MM.1S (cell line): ENCODE measurements at regions not wholly inside any gene's neighbourhood (a gene's known extent, or its start where the extent isn't known, plus 50 kb on each side); places are given as distances from the start of the nearest gene placed in this dataset.

ENCODE experiments used
- DNase-seq: peaks from one replicate; pipeline ENCODE4 v3.0.0-alpha.2; 2015
- H2AFZ ChIP-seq: fragments of 300-600 bp; sonication (generic); 2 replicates; pipeline ENCODE4 v1.6.0; 2016; ENCODE audit warnings: antibody characterized with exemption, low read length
- H3F3A ChIP-seq: fragments of 300-600 bp; sonication (generic); 2 replicates; pipeline ENCODE4 v1.6.1; 2016; ENCODE audit warnings: mild to moderate bottlenecking, antibody characterized with exemption, low read length, moderate library complexity, mixed read lengths; ENCODE audit not compliant: insufficient read depth
- H3K27ac ChIP-seq: fragments of 300-600 bp; sonication (generic); 2 replicates; pipeline ENCODE4 v1.5.1; 2016; ENCODE audit warnings: mild to moderate bottlenecking, low read length
- H3K27me3 ChIP-seq: fragments of 300-600 bp; sonication (generic); replicated peaks from 2 replicates; pipeline ENCODE4 v1.6.0; 2016; ENCODE audit warnings: low read length; ENCODE audit not compliant: insufficient read depth
- H3K36me3 ChIP-seq: fragments of 300-600 bp; sonication (generic); replicated peaks from 2 replicates; pipeline ENCODE4 v1.6.1; 2016; ENCODE audit warnings: mild to moderate bottlenecking, low read length, mixed read lengths; ENCODE audit not compliant: insufficient read depth
- H3K4me1 ChIP-seq: fragments of 300-600 bp; sonication (generic); 2 replicates; pipeline ENCODE4 v1.6.1; 2016; ENCODE audit warnings: low read length, mixed read lengths
- H3K4me2 ChIP-seq: fragments of 300-600 bp; sonication (generic); 2 replicates; pipeline ENCODE4 v1.6.0; 2016; ENCODE audit warnings: low read depth, low read length
- H3K4me3 ChIP-seq: fragments of 300-600 bp; sonication (generic); 2 replicates; pipeline ENCODE4 v1.5.1; 2016; ENCODE audit warnings: low read length, mixed read lengths
- H3K79me2 ChIP-seq: fragments of 300-600 bp; sonication (generic); 2 replicates; pipeline ENCODE4 v1.6.1; 2016; ENCODE audit warnings: mixed run types, low read length, mixed read lengths
- H3K9ac ChIP-seq: fragments of 300-600 bp; sonication (generic); 2 replicates; pipeline ENCODE4 v1.6.1; 2016; ENCODE audit warnings: low read length, mixed read lengths
- H3K9me2 ChIP-seq: fragments of 300-600 bp; sonication (generic); replicated peaks from 2 replicates; pipeline ENCODE4 v1.6.1; 2016; ENCODE audit warnings: mild to moderate bottlenecking, low read length, mixed read lengths; ENCODE audit not compliant: insufficient read depth
- H3K9me3 ChIP-seq: fragments of 300-600 bp; sonication (generic); replicated peaks from 2 replicates; pipeline ENCODE4 v1.6.1; 2016; ENCODE audit warnings: mild to moderate bottlenecking, low read length, mixed read lengths; ENCODE audit not compliant: insufficient read depth
- H4K20me1 ChIP-seq: fragments of 300-600 bp; sonication (generic); 2 replicates; pipeline ENCODE4 v1.6.1; 2016; ENCODE audit warnings: mild to moderate bottlenecking, low read length, moderate library complexity, mixed read lengths; ENCODE audit not compliant: insufficient read depth
- CTCF ChIP-seq: fragments of 300-600 bp; sonication (generic); IDR thresholded peaks from 2 replicates; pipeline ENCODE4 v1.5.1; 2016; ENCODE audit warnings: antibody characterized with exemption, low read length, mixed read lengths
- EZH2 ChIP-seq: fragments of 300-600 bp; sonication (generic); optimal IDR thresholded peaks from 2 replicates; pipeline ENCODE3; 2017; ENCODE audit warnings: low read depth, mild to moderate bottlenecking, antibody characterized with exemption, low read length, mixed read lengths
- EZH2phosphoT487 ChIP-seq: fragments of 300-600 bp; sonication (generic); IDR thresholded peaks from 2 replicates; pipeline ENCODE4 v1.6.1; 2018; ENCODE audit warnings: antibody characterized with exemption, low read length

- no peak overlapping the region for H2AFZ ChIP-seq
- H3F3A ChIP-seq = no peaks in the 10 kb centered on the region
- no peaks in the 10 kb centered on the region for H4K20me1 ChIP-seq
- no peak overlapping the region for H3K9ac ChIP-seq
- no peaks in the 10 kb centered on the region for H3K36me3 ChIP-seq
- no peak overlapping the region for H3K4me3 ChIP-seq
- H3K27me3 ChIP-seq = no peaks in the 10 kb centered on the region
- H3K9me2 ChIP-seq = no peaks in the 10 kb centered on the region
- no peaks in the 10 kb centered on the region for H3K9me3 ChIP-seq
- no peaks in the 10 kb centered on the region for H3K4me1 ChIP-seq
- no peak for TF ChIP-seq EZH2
- no peak for TF ChIP-seq EZH2phosphoT487
- H3K27ac ChIP-seq = no peak overlapping the region
- H3K4me2 ChIP-seq = no peak overlapping the region
- no peaks in the 10 kb centered on the region for H3K79me2 ChIP-seq
- DNase-seq = no peak
Measured at GRCh38 chr4:35835893-35836292, 408.4 kb downstream of the ARAP2 start.

GRCh38 chr4:35836596-35836995 is 407.7 kb downstream of the ARAP2 start:
- no peak overlapping the region for H3K4me2 ChIP-seq
- DNase-seq = no peak
- no peaks in the 10 kb centered on the region for H3K27me3 ChIP-seq
- H2AFZ ChIP-seq = no peak overlapping the region
- H4K20me1 ChIP-seq = no peaks in the 10 kb centered on the region
- no peaks in the 10 kb centered on the region for H3K36me3 ChIP-seq
- H3K27ac ChIP-seq = no peak overlapping the region
- H3K9me3 ChIP-seq = no peaks in the 10 kb centered on the region
- TF ChIP-seq CTCF = no peak
- TF ChIP-seq EZH2 = no peak
- no peak for TF ChIP-seq EZH2phosphoT487
- no peaks in the 10 kb centered on the region for H3K4me1 ChIP-seq
- H3K79me2 ChIP-seq = no peaks in the 10 kb centered on the region
- no peak overlapping the region for H3K9ac ChIP-seq
- no peaks in the 10 kb centered on the region for H3K9me2 ChIP-seq
- H3F3A ChIP-seq = no peaks in the 10 kb centered on the region
- no peak overlapping the region for H3K4me3 ChIP-seq

GRCh38 chr4:35867057-35867456 is 377.3 kb downstream of the ARAP2 start:
- no peaks in the 10 kb centered on the region for H3K9me3 ChIP-seq
- no peaks in the 10 kb centered on the region for H3K4me1 ChIP-seq
- H3K4me3 ChIP-seq = no peak overlapping the region
- no peaks in the 10 kb centered on the region for H3K27me3 ChIP-seq
- no peaks in the 10 kb centered on the region for H3K36me3 ChIP-seq
- H3F3A ChIP-seq = no peaks in the 10 kb centered on the region
- no peak overlapping the region for H3K4me2 ChIP-seq
- H3K9me2 ChIP-seq = no peaks in the 10 kb centered on the region
- H4K20me1 ChIP-seq = no peaks in the 10 kb centered on the region
- H3K9ac ChIP-seq = no peak overlapping the region
- DNase-seq = no peak
- H3K79me2 ChIP-seq = no peaks in the 10 kb centered on the region
- H3K27ac ChIP-seq = no peak overlapping the region
- H2AFZ ChIP-seq = no peak overlapping the region
- TF ChIP-seq EZH2phosphoT487 (no peak), CTCF (no peak), EZH2 (no peak)

- no peaks in the 10 kb centered on the region for H3K9me3 ChIP-seq
- no peaks in the 10 kb centered on the region for H4K20me1 ChIP-seq
- DNase-seq = no peak
- H3F3A ChIP-seq = no peaks in the 10 kb centered on the region
- no peaks in the 10 kb centered on the region for H3K9me2 ChIP-seq
- no peaks in the 10 kb centered on the region for H3K36me3 ChIP-seq
- no peaks in the 10 kb centered on the region for H3K4me1 ChIP-seq
- H3K9ac ChIP-seq = no peak overlapping the region
- H3K4me2 ChIP-seq = no peak overlapping the region
- no peaks in the 10 kb centered on the region for H3K27me3 ChIP-seq
- no peak overlapping the region for H2AFZ ChIP-seq
- H3K4me3 ChIP-seq = no peak overlapping the region
- no peak for TF ChIP-seq EZH2phosphoT487
- no peak for TF ChIP-seq CTCF
- no peak for TF ChIP-seq EZH2
- H3K79me2 ChIP-seq = no peaks in the 10 kb centered on the region
- no peak overlapping the region for H3K27ac ChIP-seq
Measured at GRCh38 chr4:35872273-35872672, 372.0 kb downstream of the ARAP2 start.
